SW 1271 (cell line): ENCODE measurements at regions not wholly inside any gene's neighbourhood (a gene's known extent, or its start where the extent isn't known, plus 50 kb on each side); places are given as distances from the start of the nearest gene placed in this dataset.
"Not testable (repeated sequence)": the region's sequence is repeated elsewhere in the genome, so short reads cannot be mapped to it uniquely, and the experiment has no call there.

ENCODE experiments used
- DNase-seq, 2 experiments: peaks; one replicate each; lab custom pipeline; 2025; lab: John Stamatoyannopoulos, UW

DNA sequence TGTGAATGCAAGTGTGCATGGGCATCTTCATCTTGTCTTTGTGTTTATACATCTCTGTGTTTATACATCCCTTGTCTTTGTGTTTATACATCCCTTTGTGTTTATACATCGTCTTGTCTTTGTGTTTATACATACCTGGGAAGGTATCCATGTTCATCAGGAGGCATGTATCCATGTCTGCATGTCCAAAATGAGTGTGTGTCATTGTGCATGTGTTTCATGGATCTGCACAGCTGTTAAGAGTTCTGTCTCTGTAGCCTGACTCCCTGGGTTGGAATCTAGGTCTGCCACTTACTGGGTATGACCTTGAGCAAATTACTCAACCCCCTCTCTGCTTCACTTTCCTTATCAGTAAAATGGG lies 50.1 kb upstream of the SIRPA start:
- no peak for DNase-seq

DNA sequence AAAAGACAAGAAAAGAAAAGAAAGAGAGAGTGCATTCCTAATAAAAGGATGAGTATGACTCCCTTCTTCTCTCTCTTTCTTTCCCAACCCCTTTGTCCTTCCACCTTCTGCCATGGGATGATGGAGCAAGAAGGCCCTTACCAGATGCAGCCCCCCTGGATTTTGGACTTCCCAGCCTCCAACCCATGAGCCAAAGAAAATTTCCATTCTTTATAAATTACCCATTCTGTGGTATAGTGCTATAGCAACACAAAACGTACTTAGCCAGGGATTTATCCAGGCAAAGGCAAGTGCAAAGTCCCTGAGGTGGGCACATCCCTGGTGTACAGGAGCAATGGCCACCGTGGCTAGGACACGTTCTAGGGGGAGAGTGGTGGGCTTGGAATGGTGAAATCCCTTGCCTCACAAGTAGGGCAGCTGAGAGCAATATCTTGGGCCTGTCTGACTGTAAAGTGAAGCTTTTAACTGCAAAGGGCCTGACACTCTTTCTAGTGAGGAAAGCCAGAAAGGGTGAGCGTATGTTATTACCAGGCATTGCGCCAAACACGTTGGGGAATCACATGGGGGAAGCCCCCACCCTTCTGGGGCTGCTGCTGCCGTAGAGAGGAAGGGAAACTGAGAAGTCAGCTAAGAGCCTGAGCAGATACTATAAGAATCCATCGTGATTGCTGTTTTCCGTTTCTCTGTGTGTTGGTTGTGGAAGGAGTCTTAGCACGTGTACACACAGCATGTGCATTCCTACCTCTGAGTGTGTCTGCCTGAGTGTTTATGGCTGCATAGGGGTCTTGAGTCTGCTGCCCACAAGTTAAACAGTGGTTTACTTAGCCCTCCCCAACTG lies 50.7 kb upstream of the SIRPA start:
- no peak for DNase-seq

DNA sequence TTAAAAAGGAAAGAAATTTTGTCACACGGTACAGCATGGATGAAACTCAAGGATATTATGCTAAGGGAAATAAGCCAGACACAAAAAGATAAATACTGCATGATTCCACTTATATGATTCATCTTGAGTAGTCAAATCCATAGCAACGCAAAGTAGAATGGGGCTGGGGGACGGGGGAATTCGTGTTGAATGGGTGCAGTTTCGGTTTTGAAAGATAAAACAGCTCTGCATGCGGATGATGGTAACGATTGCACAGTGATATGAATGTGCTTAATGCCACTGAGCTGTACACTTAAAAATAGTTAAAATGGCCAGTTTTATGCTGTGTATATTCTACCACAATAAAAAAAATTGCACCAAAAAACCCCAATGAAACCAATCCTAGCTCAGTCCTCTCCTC lies 52.9 kb upstream of the SIRPA start:
- DNase-seq = no peak

DNA sequence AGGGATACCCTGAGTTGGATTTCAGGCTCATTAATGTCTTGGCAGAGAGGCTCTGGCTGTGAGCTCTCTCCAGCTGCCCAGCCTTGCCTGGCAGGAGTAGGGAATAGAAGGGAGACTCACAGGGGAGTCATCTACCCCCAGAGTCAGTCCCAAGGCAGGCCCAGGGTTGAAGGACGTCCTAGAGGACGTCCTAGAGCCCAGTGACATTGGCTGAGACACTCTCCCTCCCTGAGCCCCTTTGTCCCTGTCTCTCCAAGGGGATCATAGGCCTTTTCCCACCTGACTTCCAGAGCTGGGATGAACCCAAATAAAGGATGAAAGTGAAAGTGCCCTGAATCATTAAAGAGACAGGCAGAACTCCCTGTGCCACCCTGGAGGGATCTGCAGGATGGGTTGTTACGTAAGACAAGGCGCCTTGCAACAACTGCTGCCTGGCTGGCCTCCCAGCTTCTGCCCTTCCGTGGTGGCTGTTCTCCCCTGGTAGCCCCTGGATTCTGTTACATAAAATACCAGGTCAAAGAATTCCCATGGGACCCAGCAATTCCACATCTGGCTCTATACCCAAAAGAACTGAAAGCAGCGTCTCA lies 53.6 kb upstream of the SIRPA start:
- DNase-seq = no peak

DNA sequence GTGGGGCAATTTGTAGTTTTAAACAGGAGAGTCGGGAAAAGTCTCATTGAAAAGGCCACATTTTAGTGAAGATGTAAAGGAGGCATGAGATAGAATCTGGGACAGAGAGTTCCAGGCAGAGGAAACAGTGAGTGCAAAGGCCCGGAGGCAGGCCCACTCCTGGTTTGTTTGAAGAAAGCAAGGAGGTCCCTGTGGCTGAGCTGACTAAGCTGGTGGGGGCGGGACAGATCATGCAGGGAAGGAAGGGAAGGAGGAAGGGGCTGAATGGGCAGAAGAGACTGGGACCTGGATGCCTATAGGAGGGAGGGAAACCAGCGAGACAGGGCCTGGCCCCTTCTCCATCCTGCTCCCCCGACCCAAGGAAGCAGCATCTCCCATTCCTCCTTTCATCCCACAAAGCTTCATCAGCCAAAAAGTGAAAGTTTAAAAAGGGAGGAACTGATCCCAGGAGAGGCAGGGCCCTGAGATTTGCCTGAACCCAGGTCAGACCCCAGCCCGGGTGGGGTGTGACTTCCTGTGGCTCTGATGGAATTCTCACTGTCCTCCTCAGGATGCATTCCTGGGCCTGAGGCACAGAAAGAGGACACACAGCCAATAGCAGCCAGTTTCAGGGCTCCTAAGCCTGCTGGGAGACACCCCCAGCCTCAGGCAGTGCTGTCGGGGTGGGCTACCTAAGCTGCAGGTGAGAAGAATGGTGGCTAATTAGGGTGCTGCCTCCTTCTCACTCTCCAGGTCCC lies 54.2 kb upstream of the SIRPA start:
- no peak for DNase-seq

DNA sequence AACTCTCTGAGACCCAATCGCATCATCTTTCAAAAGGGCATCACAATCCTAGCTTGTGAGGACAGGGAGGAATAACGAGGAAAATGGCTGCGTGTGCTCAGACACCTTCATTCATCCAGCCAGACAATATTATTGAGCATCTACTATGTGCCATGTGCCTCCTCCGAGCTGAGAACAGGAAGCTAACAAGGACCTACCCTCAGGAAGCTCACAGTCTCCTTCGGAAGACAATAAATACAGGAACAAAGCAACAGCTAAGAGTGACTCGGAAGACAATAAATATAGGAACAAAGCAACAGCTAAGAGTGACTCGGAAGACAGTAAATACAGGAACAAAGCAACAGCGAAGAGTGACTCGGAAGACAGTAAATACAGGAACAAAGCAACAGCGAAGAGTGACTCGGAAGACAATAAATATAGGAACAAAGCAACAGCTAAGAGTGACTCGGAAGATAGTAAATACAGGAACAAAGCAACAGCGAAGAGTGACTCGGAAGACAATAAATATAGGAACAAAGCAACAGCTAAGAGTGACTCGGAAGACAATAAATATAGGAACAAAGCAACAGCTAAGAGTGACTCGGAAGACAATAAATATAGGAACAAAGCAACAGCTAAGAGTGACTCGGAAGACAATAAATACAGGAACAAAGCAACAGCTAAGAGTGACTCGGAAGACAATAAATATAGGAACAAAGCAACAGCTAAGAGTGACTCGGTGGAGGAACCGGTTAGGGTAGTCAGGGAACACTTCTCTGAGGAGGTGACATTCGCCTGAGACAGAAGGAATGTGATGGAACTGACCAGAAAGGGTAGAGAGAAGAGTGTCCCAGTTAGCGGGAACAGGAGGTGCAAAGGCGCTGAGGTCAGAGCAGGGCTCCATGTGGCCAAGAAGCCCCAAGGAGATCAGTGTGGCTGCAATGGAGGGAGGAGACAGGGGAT lies 55.6 kb upstream of the SIRPA start:
- DNase-seq = not testable (repeated sequence)

DNA sequence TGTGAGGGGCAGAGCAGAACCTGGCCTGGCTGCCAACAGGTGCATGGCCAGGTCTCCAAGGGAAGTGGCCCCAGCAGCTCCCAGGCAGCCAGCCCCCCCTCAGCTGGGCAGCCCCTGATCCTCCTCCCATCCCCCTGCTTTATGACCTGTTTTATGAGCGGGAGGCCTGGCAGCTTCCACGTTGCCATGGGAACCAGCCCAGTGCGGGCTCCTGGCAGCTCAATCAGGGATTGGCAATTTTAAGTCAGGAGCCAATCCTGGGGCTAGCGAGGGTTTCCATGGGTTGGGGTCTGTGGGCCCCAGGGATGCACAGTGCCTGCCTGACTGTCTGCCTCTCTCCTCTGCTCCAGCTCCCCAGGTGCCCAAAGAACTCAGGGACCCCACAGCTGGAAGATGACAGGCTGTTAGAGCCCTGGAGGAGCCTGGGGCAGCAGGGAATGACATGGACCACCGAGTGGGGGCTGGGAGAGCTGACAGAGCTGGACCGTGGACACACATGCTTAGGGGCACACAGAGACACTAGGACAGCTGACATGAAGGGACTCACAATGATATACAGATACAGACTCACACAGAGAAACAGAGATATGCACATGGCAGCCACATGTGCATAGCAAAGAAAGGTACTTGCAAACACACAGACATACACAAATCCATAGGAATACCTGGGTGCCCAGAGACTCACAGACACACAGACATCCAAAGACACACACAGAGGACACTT lies 56.5 kb upstream of the SIRPA start:
- DNase-seq = no peak

DNA sequence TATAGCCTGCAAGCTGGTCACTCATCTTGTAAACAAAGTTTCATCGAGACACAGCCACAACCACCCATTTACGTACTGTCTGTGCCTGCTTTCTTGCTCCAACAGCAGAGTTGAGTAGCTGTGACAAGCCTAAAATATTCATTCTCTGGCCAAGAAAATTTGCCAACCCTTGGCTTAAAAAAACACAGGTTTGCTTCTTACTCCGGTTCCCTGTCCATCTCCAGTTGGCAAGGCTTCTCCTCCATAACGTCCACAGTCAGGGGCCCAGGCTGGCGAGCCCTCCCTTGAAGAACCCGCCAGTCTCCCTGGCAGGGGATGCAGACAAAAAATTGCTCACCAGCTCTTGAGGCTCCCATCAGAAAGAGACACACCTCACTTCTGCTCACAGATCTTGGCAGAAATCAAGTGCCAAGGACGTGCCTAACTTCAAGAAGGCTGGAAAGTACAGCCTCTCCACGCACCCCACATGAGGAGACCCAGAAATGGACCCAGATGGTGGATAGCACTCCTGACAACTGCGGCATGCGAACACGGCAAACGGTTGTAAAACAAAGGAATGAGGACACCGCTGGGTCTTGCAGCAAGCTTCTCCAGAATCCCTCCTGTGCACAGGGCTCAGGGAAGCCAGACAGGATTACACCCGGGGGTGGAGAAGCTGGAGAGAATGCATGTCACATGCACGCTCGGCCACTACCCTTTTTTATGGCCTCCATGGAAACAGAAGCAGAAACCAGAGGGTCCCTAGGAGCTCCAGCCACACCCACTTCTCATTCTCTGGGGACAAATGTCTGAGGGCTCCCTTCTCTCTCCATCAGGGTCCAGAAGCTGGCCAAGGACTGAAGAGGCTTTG lies 59.8 kb upstream of the SIRPA start:
- DNase-seq = no peak

DNA sequence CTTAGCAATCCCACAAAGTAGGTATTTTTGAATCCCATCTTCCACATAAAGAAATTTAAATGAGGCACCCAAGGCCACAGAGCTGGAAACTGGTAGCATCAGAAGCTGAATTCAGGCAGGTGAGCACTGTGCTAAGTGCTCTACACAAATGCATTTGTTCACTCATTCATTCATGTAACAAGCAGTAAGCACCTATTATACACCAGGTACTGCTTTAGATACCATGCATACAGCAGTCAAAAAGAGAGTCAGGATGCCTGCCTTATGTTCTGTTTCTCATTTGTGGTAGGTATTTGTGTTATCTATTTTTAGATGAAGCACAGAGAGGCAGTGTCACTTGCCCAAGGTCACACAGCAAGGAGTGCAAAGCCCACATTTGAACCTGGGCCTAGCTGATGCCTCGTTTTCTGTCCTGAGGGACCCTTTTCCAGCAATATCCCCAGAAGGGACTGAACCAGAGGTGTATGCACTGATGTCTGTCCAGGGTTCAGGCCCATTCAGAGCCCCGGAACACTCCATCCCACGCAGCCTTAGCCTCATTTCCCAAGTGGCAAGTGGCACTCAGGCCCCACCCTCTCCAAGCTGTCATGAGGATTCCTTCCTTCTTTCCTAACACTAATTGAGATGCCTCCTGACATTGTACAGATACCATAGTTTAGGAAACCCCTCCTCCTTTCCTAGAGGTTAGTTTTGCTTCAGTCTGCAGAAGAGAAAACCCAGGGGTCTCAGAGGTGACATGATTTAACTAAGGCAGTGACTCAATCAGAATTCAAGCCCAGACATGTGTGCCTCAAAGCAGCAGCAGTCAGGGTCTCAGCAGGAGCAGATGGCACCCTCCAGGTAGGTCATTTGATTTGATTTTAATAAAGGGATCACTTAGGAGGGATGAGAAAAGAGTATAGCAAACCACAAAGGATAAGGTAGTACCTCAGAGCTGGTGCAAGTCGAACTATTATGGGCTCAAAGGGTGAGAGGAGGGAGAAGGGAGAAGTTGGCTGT lies 61.2 kb upstream of the SIRPA start:
- no peak for DNase-seq

DNA sequence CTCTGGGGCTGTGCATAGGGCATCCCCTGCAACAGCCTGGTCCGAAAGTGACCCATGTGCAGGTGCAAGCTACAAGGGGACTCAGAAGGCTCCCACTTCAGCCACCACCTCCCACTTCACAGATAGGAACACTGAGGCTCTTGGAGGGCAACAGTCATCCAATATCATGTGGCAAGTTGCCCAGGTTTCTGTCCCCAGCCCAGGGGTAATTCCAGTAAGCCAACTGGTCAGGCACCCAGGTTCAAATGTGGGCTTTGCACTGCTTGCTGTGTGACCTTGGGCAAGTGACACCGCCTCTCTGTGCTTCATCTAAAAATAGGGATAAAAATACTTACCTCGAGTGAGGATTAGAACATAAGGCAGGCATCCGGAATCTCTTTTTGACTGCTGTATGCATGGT lies 62.0 kb upstream of the SIRPA start:
- DNase-seq = no peak

DNA sequence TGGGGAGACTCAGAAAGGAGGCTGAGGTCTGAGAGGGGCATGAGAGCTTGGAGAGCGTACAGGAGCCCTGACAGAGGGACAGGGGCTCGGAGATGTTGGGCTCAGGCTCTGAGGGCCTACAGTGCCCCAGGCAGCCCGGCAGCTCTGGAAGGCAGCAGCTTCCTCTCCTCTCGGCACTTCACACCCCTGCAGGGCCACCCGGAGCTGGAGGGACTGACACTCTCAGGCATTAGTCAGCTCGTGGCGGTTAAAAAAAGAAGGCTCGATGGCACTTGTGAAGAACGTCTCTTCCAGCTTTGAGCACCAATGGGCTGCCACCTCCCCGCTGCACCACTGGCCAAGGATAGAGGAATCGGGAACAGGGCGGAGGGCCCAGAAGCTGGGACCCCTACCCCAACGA lies 62.6 kb upstream of the SIRPA start:
- DNase-seq = no peak

DNA sequence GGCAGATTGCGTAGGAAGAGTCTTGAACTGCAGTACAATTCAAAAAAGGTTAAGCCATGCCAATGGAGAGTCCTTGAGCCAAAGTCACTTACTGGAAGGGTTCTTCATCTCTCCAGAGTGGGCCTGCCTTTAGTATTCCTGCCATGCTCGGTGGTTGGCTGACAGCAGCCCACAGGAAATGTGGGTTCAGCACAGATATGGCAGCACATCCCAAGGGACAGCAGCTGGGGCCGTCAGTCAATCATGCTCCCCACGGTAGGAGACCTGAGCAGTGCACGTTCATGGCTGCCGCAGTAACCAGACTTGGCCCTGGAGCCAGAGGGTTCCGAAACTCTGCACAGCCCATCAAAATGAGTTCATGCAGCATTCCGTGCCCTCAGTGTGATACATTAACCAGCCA lies 63.6 kb upstream of the SIRPA start:
- DNase-seq = no peak

DNA sequence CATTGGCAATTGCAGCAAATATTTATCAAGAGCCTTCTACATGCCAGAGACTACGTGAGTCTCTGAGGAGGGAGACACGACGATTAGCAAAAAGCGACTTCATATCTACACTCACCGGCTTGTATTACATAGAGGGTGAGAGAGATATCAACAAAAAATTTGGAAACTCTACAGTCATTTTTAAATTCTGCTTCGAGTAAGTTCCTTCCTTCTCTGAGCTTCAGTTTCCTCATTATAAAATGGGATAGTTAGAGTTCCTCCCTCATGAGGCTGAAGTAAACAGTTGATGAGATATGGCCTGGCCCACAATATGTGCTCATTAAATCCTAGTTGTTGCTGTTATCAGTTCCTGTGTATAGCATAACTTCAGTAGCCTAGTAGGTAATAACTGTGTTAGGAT lies 64.1 kb upstream of the SIRPA start:
- DNase-seq = no peak

DNA sequence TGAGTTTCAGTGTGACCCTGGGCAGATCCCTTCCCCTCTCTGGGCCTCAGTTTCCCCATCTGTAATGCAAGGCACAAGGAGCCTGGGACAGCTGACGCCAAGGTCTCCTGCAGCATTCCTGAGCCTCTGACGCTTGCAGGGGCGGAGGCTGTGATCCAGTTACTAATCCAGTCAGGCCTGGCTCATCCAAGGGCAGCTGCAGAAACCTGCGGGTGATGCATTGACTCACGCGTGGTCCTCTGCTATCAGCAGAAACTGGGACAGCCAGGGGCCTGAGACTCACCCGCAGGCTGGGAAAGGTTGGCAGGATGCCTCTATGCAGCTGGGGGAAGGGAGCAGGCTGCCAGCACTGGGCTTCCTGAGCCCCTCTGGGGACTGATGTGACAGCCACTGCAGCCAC lies 65.0 kb upstream of the SIRPA start:
- DNase-seq = peak; percentile 23 to 33

DNA sequence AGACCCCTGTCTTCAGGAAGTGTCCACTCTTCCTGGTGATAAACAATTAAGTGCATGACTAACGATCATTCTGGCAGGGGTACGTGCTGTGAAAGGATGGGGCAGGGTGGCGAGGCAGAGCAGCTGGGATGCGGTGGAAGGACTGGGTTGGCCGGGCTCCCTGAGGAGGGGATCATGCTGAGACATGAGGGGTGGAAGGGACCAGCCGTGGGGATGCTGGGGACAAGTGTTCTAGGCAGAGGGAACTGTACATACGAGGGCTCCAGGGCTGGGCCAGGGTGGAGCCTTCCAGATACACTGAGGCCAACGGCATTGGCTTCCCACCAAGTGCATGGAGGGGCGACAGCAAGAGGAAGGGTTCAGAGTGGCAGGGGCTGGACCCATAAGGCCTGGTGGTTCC lies 65.7 kb upstream of the SIRPA start:
- no peak for DNase-seq

DNA sequence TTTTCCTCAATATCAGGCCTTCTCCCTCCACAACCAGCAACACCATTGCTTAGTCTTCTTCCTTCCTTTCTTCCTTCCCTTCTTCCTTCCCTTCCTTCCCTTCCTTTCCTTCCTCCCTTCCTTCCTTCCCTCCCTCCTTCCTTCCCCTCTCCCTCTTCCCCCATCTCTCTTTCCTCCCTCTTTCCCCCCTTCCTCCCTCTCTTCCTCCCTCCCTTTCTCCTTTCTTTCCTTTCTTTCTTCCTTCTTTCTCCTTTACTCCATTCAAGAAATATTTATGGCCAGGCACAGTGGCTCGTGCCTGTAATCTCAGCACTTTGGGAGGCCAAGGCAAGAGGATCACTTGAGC lies 66.4 kb upstream of the SIRPA start:
- DNase-seq = no peak

DNA sequence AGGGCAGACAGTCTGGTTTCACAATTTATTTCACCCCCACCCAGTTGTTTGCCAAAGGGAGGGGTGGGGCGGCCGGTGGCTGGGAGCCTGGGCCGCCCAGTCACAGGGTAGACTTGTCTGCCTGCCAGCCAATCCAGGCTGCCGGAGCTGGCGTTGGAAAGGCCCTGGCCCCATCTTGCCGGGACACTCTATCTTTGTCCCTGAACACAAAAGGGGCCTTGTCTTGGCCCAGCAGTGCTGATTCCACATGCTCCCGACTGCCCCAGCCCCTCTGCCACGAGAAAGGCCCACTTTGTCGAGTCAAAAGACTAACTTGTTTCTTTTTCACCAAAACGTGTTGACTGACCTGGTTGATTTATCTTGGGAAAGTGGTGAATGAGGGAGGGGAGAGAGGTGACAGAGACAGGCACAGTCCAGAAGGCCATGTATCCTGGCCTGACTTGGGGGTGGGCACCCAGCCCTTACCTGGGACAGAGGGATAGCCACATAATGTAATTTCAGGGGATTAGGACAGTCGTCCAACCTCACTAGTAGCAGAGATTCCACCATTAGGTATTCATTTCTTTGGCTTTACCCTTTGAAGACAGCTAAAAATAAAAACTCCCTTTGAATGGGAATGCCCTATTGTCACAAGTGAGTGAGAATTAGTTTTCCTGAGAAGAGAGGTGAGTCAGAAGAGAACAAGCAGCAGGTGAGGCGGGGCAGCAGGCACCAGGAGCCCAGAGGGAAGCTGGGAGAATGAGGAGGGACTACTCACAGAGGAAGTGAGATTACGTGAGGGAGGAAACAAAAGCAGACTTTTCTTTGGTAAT lies 67.0 kb upstream of the SIRPA start:
- no peak for DNase-seq

DNA sequence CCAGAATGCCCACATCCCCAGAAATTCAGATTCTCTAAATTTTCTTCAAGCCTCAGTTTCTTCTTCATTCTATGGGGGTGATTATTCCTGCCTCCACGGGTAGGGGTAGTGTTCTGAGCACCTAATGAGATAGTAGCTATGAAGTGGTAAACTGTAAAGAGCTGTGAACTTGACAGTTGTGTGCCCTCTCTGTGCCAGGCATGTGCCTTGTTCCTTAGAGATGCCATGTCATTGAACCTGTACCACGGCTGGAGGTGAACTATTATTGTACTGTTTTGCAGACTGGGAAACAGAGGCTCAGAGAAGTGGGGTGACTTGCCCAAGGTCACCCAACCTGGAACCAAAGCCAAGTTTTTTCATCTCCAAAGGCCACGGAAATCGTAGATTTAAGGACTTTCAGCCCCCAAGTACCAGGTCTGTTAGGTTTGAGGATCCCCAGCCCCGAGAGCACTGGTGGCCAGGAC lies 67.7 kb upstream of the SIRPA start:
- DNase-seq = no peak
